B cell (primary cell): ENCODE measurements at regions not wholly inside any gene's neighbourhood (a gene's known extent, or its start where the extent isn't known, plus 50 kb on each side); places are given as distances from the start of the nearest gene placed in this dataset.

ENCODE experiments used
- ATAC-seq: fragments of 200-7000 bp; cut with Tn5 transposase; one replicate; pipeline ENCODE4 v1.10.0; 2021; ENCODE audit warnings: low read depth, mild to moderate bottlenecking, moderate number of reproducible peaks, moderate library complexity
- CTCF ChIA-PET: fragments of 350-600 bp; sonication (Branson Sonifier 250); formaldehyde crosslinking; loops from one replicate; lab custom pipeline; 2021; ENCODE audit warnings: antibody characterized with exemption, inconsistent platforms; lab: Charles Lee
- POLR2A ChIA-PET: fragments of 350-600 bp; sonication (Branson Sonifier 250); formaldehyde crosslinking; loops from one replicate; lab custom pipeline; 2021; ENCODE audit warnings: antibody characterized with exemption; lab: Charles Lee
- DNase-seq: peaks from one replicate; pipeline ENCODE4 v3.0.0; 2013
- H2AFZ ChIP-seq: 2 replicates; pipeline ENCODE4 v1.6.1; 2012; ENCODE audit warnings: mild to moderate bottlenecking, low read depth, low read length; ENCODE audit not compliant: insufficient read depth, poor library complexity, severe bottlenecking
- H3K27ac ChIP-seq, 2 donors: 1 replicate in 1 of 2; 2 replicates in 1 of 2; pipeline ENCODE4 v1.5.1; 2012 to 2013; ENCODE audit warnings: low read length in 2 of 2, mild to moderate bottlenecking in 2 of 2, moderate library complexity in 1 of 2
- H3K27me3 ChIP-seq, 4 experiments: fragments of 200-600 bp in 1 of 4; sonication (generic) in 1 of 4; replicated peaks in 1 of 4; 1 replicate in 2 of 4; 2 replicates in 2 of 4; pipeline versions ENCODE4 v1.6.1 to v1.7.0; 2013 to 2016; ENCODE audit warnings: low read length in 3 of 4, mild to moderate bottlenecking in 2 of 4, mixed read lengths in 1 of 4, moderate library complexity in 1 of 4; ENCODE audit not compliant: insufficient read depth in 4 of 4, control insufficient read depth in 3 of 4; ENCODE audit errors: control extremely low read depth in 1 of 4
- H3K36me3 ChIP-seq, 2 experiments: replicated peaks in 1 of 2; 1 replicate in 1 of 2; 2 replicates in 1 of 2; pipeline versions ENCODE4 v1.6.1 to v1.7.1; 2013; ENCODE audit warnings: low read length in 1 of 2; ENCODE audit not compliant: insufficient read depth in 2 of 2, control insufficient read depth in 1 of 2; ENCODE audit errors: control extremely low read depth in 1 of 2, extremely low read depth in 1 of 2
- H3K4me1 ChIP-seq, 2 donors: fragments of 200-600 bp in 1 of 2; sonication (generic) in 1 of 2; 1 replicate in 1 of 2; 2 replicates in 1 of 2; pipeline versions ENCODE4 v1.5.1 to v1.6.1; 2013 to 2017; ENCODE audit warnings: low read length in 2 of 2; ENCODE audit not compliant: control insufficient read depth in 2 of 2, insufficient read depth in 2 of 2
- H3K4me2 ChIP-seq: replicated peaks from 2 replicates; pipeline ENCODE3; 2012; ENCODE audit warnings: mild to moderate bottlenecking, low read depth, low read length; ENCODE audit not compliant: poor library complexity, severe bottlenecking
- H3K4me3 ChIP-seq, 5 experiments: fragments of 200-600 bp in 1 of 5; sonication (generic) in 1 of 5; 1 replicate in 3 of 5; 2 replicates in 2 of 5; pipeline versions ENCODE4 v1.5.1 to v1.7.0; 2011 to 2016; ENCODE audit warnings: low read length in 4 of 5, mild to moderate bottlenecking in 4 of 5, low read depth in 2 of 5, control low read depth in 1 of 5, moderate library complexity in 1 of 5; ENCODE audit not compliant: insufficient read depth in 1 of 5; ENCODE audit errors: control extremely low read depth in 1 of 5, extremely low read depth in 1 of 5
- H3K79me2 ChIP-seq: fragments of 200-600 bp; sonication (generic); one replicate; pipeline ENCODE4 v1.6.0; 2016; ENCODE audit warnings: low read length; ENCODE audit not compliant: control insufficient read depth, insufficient read depth
- H3K9ac ChIP-seq: fragments of 200-600 bp; sonication (generic); 2 replicates; pipeline ENCODE4 v1.6.1; 2017; ENCODE audit warnings: mild to moderate bottlenecking, low read length, moderate library complexity
- H3K9me3 ChIP-seq, 3 donors: one replicate each; pipeline versions ENCODE4 v1.6.1 to v1.7.1; 2013; ENCODE audit warnings: low read length in 2 of 3; ENCODE audit not compliant: control insufficient read depth in 2 of 3, insufficient read depth in 1 of 3; ENCODE audit errors: control extremely low read depth in 1 of 3
- H4K20me1 ChIP-seq: 2 replicates; pipeline ENCODE4 v1.6.0; 2012; ENCODE audit warnings: mild to moderate bottlenecking, low read length; ENCODE audit not compliant: insufficient read depth, control insufficient read depth, poor library complexity, severe bottlenecking
- H3K27ac Mint-ChIP-seq: one replicate; pipeline ENCODE4 v1.8.0; 2021; ENCODE audit warnings: mixed read lengths
- H3K27me3 Mint-ChIP-seq: one replicate; pipeline ENCODE4 v1.8.0; 2021; ENCODE audit warnings: mixed read lengths
- H3K4me1 Mint-ChIP-seq: one replicate; pipeline ENCODE4 v1.8.0; 2021; ENCODE audit warnings: mixed read lengths
- H3K4me3 Mint-ChIP-seq: one replicate; pipeline ENCODE4 v1.8.0; 2021; ENCODE audit warnings: mixed read lengths
- H3K9me3 Mint-ChIP-seq: one replicate; pipeline ENCODE4 v1.8.0; 2022; ENCODE audit warnings: mixed read lengths; ENCODE audit not compliant: insufficient read depth
- CTCF ChIP-seq: fragments of 200-600 bp; IDR thresholded peaks from one replicate; pipeline ENCODE4 v1.8.0; 2022; ENCODE audit warnings: antibody characterized with exemption, mild to moderate bottlenecking
- EZH2 ChIP-seq: IDR thresholded peaks from 2 replicates; pipeline ENCODE4 v1.6.1; 2012; ENCODE audit warnings: borderline replicate concordance, low read depth, mild to moderate bottlenecking, moderate library complexity, low read length; ENCODE audit not compliant: insufficient read depth, poor library complexity, severe bottlenecking
- WGBS: methylation state at CpG from one replicate; pipeline ENCODE4 v1.1.5; 2013; ENCODE audit warnings: missing lambda C conversion rate; ENCODE audit not compliant: insufficient coverage; 5-methylcytosine and 5-hydroxymethylcytosine counted together
- intact Hi-C: fragments of 100-400 bp; cut with micrococcal nuclease; formaldehyde crosslinking; loops from one replicate; pipeline ENCODE4 v1.10.0; 2022

DNA sequence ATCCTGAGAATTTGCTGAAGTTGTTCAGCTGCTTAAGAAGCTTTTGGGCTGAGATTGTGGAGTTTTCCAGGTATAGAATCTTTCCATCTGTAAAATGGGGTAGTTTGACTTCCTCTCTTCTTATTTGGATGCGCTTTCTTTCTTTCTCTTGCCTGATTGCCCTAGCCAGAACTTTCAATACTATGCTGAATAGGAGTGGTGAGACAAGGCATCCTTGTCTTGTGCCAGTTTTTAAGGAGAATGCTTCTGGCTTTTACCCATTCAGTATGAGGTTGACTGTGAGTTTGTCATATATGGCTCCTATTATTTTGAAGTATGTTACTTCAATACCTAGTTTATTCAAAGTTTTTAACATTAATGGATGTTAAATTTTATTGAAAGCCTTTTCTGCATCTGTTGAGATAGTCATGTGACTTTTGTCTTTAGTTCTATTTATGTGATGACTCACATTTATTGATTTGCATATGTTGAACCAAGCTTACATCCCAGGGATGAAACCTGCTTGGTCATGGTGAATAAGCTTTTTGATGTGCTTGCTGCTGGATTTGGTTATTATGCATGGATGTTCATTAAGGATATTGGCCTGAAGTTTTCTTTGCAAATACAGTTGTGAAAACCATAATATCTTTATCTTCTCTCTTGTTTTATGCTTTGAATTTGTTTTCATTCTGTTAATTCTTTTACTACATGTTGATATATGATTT is 573.8 kb upstream of the NDST4 start:
- WGBS = no CpG with 5 or more reads among the region's 1 CpG
- CTCF ChIA-PET = no interaction called here
- no peak overlapping the region for H3K9ac ChIP-seq
- H3K9me3 ChIP-seq = peaks cover 0 to 5% (median 1%) of the 10 kb centered on the region in 3 donors
- H3K4me2 ChIP-seq = no peak overlapping the region
- ATAC-seq (no peak), DNase-seq (no peak)
- H3K4me3 Mint-ChIP-seq = no peak overlapping the region
- no peaks in the 10 kb centered on the region for H3K27me3 Mint-ChIP-seq
- TF ChIP-seq EZH2 (no peak), CTCF (no peak)
- no peaks in the 10 kb centered on the region for H3K9me3 Mint-ChIP-seq
- no peaks in the 10 kb centered on the region for H3K4me1 ChIP-seq
- no peaks in the 10 kb centered on the region for H3K4me1 Mint-ChIP-seq
- H3K27ac ChIP-seq = no peak overlapping the region
- no peaks in the 10 kb centered on the region for H3K27me3 ChIP-seq
- H3K27ac Mint-ChIP-seq = no peak overlapping the region
- POLR2A ChIA-PET = no interaction called here
- H4K20me1 ChIP-seq = no peaks in the 10 kb centered on the region
- no peaks in the 10 kb centered on the region for H3K79me2 ChIP-seq
- intact Hi-C loops = no loop called here
- H3K36me3 ChIP-seq = no peaks in the 10 kb centered on the region
- no peak overlapping the region for H2AFZ ChIP-seq
- no peak overlapping the region for H3K4me3 ChIP-seq

GRCh38 chr4:115678425-115678941 is 565.1 kb upstream of the NDST4 start:
- WGBS = 95% methylated on average over 47 of the region's 47 CpGs
- Mint-ChIP-seq H3K27ac (no peak overlapping the region), H3K27me3 (no peaks in the 10 kb centered on the region), H3K4me1 (no peaks in the 10 kb centered on the region), H3K4me3 (no peak overlapping the region), H3K9me3 (no peaks in the 10 kb centered on the region)
- no peak overlapping the region for H3K4me2 ChIP-seq
- ATAC-seq = no peak
- peaks cover 0 to 12% (median 0%) of the 10 kb centered on the region in 3 donors for H3K9me3 ChIP-seq
- no peaks in the 10 kb centered on the region for H3K79me2 ChIP-seq
- ChIA-PET POLR2A (no interaction called here), CTCF (no interaction called here)
- DNase-seq = no peak
- no peaks in the 10 kb centered on the region for H3K36me3 ChIP-seq
- H3K27me3 ChIP-seq = no peaks in the 10 kb centered on the region
- no peak overlapping the region for H2AFZ ChIP-seq
- no peak overlapping the region for H3K27ac ChIP-seq
- H4K20me1 ChIP-seq = no peaks in the 10 kb centered on the region
- no peaks in the 10 kb centered on the region for H3K4me1 ChIP-seq
- intact Hi-C loops = no loop called here
- no peak overlapping the region for H3K4me3 ChIP-seq
- no peak overlapping the region for H3K9ac ChIP-seq
- TF ChIP-seq EZH2 (no peak), CTCF (no peak)
